Fibroblast of lung (primary cell): ENCODE measurements at regions not wholly inside any gene's neighbourhood (a gene's known extent, or its start where the extent isn't known, plus 50 kb on each side); places are given as distances from the start of the nearest gene placed in this dataset.

Experiments
- DNase-seq, 2 donors: peaks; one replicate each; pipeline versions ENCODE4 v3.0.0 to v3.0.0-alpha.2; 2010; ENCODE audit warnings: low read depth in 2 of 2
- H2AFZ ChIP-seq: 2 replicates; pipeline ENCODE4 v1.5.1; 2012; ENCODE audit warnings: low read length, control low read depth, inconsistent platforms
- H3K27ac ChIP-seq: 2 replicates; pipeline ENCODE4 v1.5.1; 2011; ENCODE audit warnings: low read length, control low read depth; ENCODE audit not compliant: insufficient read depth
- H3K27me3 ChIP-seq: 2 replicates; pipeline ENCODE4 v1.5.1; 2011; ENCODE audit warnings: mild to moderate bottlenecking, low read length; ENCODE audit not compliant: control insufficient read depth, insufficient read depth
- H3K36me3 ChIP-seq: 2 replicates; pipeline ENCODE4 v1.5.1; 2011; ENCODE audit warnings: low read length; ENCODE audit not compliant: control insufficient read depth, insufficient read depth
- H3K4me1 ChIP-seq: 2 replicates; pipeline ENCODE4 v1.5.1; 2011; ENCODE audit warnings: low read length; ENCODE audit not compliant: control insufficient read depth, insufficient read depth; ENCODE audit errors: extremely low read depth
- H3K4me2 ChIP-seq: 2 replicates; pipeline ENCODE4 v1.5.1; 2011; ENCODE audit warnings: low read length, control low read depth; ENCODE audit not compliant: insufficient read depth; ENCODE audit errors: extremely low read depth
- H3K4me3 ChIP-seq, 4 experiments: fragments of 200-600 bp in 1 of 4; sonication (generic) in 1 of 4; replicated peaks in 1 of 4; 2 replicates each; pipeline ENCODE4 v1.5.1; 2011 to 2016; ENCODE audit warnings: low read length in 4 of 4, low read depth in 3 of 4, mild to moderate bottlenecking in 3 of 4, control low read depth in 2 of 4, inconsistent platforms in 1 of 4, mixed read lengths in 1 of 4; ENCODE audit not compliant: insufficient read depth in 1 of 4; ENCODE audit errors: control extremely low read depth in 1 of 4
- H3K79me2 ChIP-seq: 2 replicates; pipeline ENCODE4 v1.5.1; 2012; ENCODE audit warnings: mild to moderate bottlenecking, low read length, inconsistent platforms; ENCODE audit not compliant: control insufficient read depth, insufficient read depth
- H3K9ac ChIP-seq: 2 replicates; pipeline ENCODE4 v1.5.1; 2011; ENCODE audit warnings: mild to moderate bottlenecking, low read length, control low read depth; ENCODE audit not compliant: insufficient read depth
- H3K9me3 ChIP-seq: 2 replicates; pipeline ENCODE4 v1.5.1; 2012; ENCODE audit warnings: low read depth, low read length; ENCODE audit not compliant: control insufficient read depth, insufficient read depth
- H4K20me1 ChIP-seq: 2 replicates; pipeline ENCODE4 v1.5.1; 2011; ENCODE audit warnings: low read length; ENCODE audit not compliant: control insufficient read depth, insufficient read depth; ENCODE audit errors: extremely low read depth
- CTCF ChIP-seq, 2 donors: IDR thresholded peaks in 1 of 2; conservative IDR thresholded peaks in 1 of 2; 1 replicate in 1 of 2; 2 replicates in 1 of 2; pipeline ENCODE4 v1.5.1; 2011 to 2012; ENCODE audit warnings: low read length in 2 of 2, control low read depth in 1 of 2, inconsistent platforms in 1 of 2, low read depth in 1 of 2, mild to moderate bottlenecking in 1 of 2
- EZH2 ChIP-seq: IDR thresholded peaks from 2 replicates; pipeline ENCODE4 v1.5.1; 2012; ENCODE audit warnings: low read length, control low read depth, mild to moderate bottlenecking; ENCODE audit errors: missing control alignments

- H3K4me1 ChIP-seq: no peaks in the 10 kb centered on the region
- DNase-seq: no peak
- peaks cover 3% of the 10 kb centered on the region for H3K27me3 ChIP-seq
- no peak overlapping the region for H3K9ac ChIP-seq
- no peaks in the 10 kb centered on the region for H4K20me1 ChIP-seq
- H3K36me3 ChIP-seq: no peaks in the 10 kb centered on the region
- TF ChIP-seq CTCF (conservative IDR thresholded peaks at IDR 0.05 in 1 of 2, IDR thresholded peaks at IDR 0.05 in 1 of 2; ENCODE audit: low read depth in 1 of 2, low read length in 2 of 2) (no peak), EZH2 (no peak)
- H3K9me3 ChIP-seq: no peaks in the 10 kb centered on the region
- H3K4me3 ChIP-seq: no peak overlapping the region
- no peak overlapping the region for H3K4me2 ChIP-seq
- H3K79me2 ChIP-seq: no peaks in the 10 kb centered on the region
- H3K27ac ChIP-seq: no peak overlapping the region
- H2AFZ ChIP-seq: no peak overlapping the region
These were observed 219.0 kb upstream of the CST7 start for GRCh38 chr20:24729896-24730605.

GRCh38 chr20:24730750-24731149 lies 218.3 kb upstream of the CST7 start:
- Histone ChIP-seq H2AFZ (no peak overlapping the region), H3K4me3 (no peak overlapping the region), H3K4me1 (no peaks in the 10 kb centered on the region), H3K9me3 (no peaks in the 10 kb centered on the region), H3K9ac (no peak overlapping the region), H3K36me3 (no peaks in the 10 kb centered on the region), H3K4me2 (no peak overlapping the region), H3K27me3 (peaks cover 3% of the 10 kb centered on the region), H3K27ac (no peak overlapping the region), H4K20me1 (no peaks in the 10 kb centered on the region), H3K79me2 (no peaks in the 10 kb centered on the region)
- TF ChIP-seq CTCF (conservative IDR thresholded peaks at IDR 0.05 in 1 of 2, IDR thresholded peaks at IDR 0.05 in 1 of 2; ENCODE audit: low read depth in 1 of 2, low read length in 2 of 2): no peak
- DNase-seq: no peak

GRCh38 chr20:24731312-24731711 lies 217.8 kb upstream of the CST7 start:
- TF ChIP-seq CTCF (conservative IDR thresholded peaks at IDR 0.05 in 1 of 2, IDR thresholded peaks at IDR 0.05 in 1 of 2; ENCODE audit: low read depth in 1 of 2, low read length in 2 of 2): no peak
- TF ChIP-seq EZH2: no peak
- no peak overlapping the region for H3K27ac ChIP-seq
- no peak overlapping the region for H3K9ac ChIP-seq
- H2AFZ ChIP-seq: no peak overlapping the region
- H4K20me1 ChIP-seq: no peaks in the 10 kb centered on the region
- H3K4me1 ChIP-seq: no peaks in the 10 kb centered on the region
- no peaks in the 10 kb centered on the region for H3K9me3 ChIP-seq
- peaks cover 3% of the 10 kb centered on the region for H3K27me3 ChIP-seq
- no peak for DNase-seq
- no peaks in the 10 kb centered on the region for H3K36me3 ChIP-seq
- H3K4me3 ChIP-seq: no peak overlapping the region
- H3K4me2 ChIP-seq: no peak overlapping the region
- H3K79me2 ChIP-seq: no peaks in the 10 kb centered on the region
